Stomach (tissue), 4 donors: ENCODE measurements at regions not wholly inside any gene's neighbourhood (a gene's known extent, or its start where the extent isn't known, plus 50 kb on each side); places are given as distances from the start of the nearest gene placed in this dataset.

Experiments used
- EP300 ChIP-seq: sonication (generic); formaldehyde crosslinking; IDR thresholded peaks from one replicate; pipeline ENCODE4 v1.6.1; 2017; ENCODE audit warnings: antibody characterized with exemption
- POLR2A ChIP-seq, 4 donors: fragments of 450-650 bp; IDR thresholded peaks; one replicate each; pipeline ENCODE4 v1.6.1; 2016; ENCODE audit warnings: antibody characterized with exemption in 4 of 4, control low read depth in 2 of 4, mild to moderate bottlenecking in 1 of 4, moderate library complexity in 1 of 4
- POLR2AphosphoS5 ChIP-seq, 3 donors: sonication (generic); formaldehyde crosslinking; IDR thresholded peaks; one replicate each; pipeline ENCODE4 v1.6.1; 2016; ENCODE audit warnings: antibody characterized with exemption in 3 of 3
- TF ChIP-seq, protein P1 (sequence below), 7 experiments: fragments of 450-650 bp in 4 of 7; fragments of 200-600 bp in 3 of 7; sonication (generic) in 3 of 7; IDR thresholded peaks; one replicate each; pipeline ENCODE4 v1.5.1; 2016 to 2019; ENCODE audit warnings: antibody characterized with exemption in 7 of 7, control low read depth in 2 of 7, mild to moderate bottlenecking in 1 of 7

DNA sequence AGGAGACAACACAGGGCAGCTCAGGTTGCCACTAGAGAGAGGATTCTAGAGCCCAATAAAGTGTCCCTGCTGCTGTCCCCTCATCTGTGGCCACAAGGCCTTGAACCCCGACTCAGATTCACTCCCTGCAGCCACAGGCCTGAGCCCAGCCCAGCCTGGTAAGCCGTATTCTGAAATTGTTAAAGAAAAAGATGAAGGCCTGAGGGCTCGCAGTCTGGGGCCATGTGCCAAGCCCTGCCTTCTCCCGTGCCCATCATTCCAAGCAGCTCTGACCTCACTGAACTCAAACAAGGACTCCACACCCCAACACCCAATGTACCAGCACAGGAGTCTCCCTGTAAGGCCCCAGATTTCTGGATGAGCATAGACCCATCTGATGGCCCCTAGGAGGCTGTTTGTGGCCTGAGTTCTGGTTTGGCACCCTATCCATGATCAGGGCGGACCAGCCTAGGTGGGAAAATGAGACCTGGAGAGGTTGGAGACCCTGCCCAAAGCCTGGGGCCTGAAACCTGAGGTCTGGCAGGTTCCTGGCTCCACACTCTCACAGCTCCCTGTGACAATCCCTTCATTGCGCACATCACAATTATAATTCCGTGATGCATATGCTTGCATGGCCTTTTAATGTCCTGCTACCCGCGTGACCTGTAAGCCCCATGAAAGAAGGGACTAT, 62.0 kb upstream of the TOP1 start:
- TF ChIP-seq, protein P1, sequence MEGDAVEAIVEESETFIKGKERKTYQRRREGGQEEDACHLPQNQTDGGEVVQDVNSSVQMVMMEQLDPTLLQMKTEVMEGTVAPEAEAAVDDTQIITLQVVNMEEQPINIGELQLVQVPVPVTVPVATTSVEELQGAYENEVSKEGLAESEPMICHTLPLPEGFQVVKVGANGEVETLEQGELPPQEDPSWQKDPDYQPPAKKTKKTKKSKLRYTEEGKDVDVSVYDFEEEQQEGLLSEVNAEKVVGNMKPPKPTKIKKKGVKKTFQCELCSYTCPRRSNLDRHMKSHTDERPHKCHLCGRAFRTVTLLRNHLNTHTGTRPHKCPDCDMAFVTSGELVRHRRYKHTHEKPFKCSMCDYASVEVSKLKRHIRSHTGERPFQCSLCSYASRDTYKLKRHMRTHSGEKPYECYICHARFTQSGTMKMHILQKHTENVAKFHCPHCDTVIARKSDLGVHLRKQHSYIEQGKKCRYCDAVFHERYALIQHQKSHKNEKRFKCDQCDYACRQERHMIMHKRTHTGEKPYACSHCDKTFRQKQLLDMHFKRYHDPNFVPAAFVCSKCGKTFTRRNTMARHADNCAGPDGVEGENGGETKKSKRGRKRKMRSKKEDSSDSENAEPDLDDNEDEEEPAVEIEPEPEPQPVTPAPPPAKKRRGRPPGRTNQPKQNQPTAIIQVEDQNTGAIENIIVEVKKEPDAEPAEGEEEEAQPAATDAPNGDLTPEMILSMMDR (IDR thresholded peaks at IDR 0.05), result no peak
- TF ChIP-seq POLR2A (IDR thresholded peaks at IDR 0.05) (no peak), POLR2AphosphoS5 (IDR thresholded peaks at IDR 0.05) (no peak), EP300 (no peak)
